Right renal cortex interstitium (tissue), 3 donors: ENCODE measurements at regions not wholly inside any gene's neighbourhood (a gene's known extent, or its start where the extent isn't known, plus 50 kb on each side); places are given as distances from the start of the nearest gene placed in this dataset.
"Not testable (repeated sequence)": the region's sequence is repeated elsewhere in the genome, so short reads cannot be mapped to it uniquely, and the experiment has no call there.

Experiments
- DNase-seq, 3 donors: peaks; one replicate each; pipeline ENCODE4 v3.0.0-alpha.2; 2013; ENCODE audit warnings: low read depth in 3 of 3, low spot score in 2 of 3

DNA sequence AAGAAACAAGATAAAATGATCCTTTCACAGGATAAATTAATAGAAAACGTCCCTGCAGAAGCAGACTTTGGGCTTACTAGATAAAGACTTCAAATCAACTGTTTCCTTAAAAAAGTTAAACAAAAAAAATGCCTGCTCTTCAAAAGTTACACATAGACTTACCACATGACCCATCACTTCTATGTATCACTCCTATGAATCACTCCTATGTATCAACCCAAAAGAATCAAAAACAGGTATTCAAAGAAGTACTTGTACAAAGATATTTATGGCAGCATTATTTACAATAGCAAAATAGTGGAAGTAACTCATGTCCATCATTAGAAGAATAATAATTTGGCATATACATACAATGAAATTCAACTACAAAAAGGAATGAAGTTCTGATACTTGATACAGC is 56.3 kb upstream of the PRDM9 start:
- no peak for DNase-seq

DNA sequence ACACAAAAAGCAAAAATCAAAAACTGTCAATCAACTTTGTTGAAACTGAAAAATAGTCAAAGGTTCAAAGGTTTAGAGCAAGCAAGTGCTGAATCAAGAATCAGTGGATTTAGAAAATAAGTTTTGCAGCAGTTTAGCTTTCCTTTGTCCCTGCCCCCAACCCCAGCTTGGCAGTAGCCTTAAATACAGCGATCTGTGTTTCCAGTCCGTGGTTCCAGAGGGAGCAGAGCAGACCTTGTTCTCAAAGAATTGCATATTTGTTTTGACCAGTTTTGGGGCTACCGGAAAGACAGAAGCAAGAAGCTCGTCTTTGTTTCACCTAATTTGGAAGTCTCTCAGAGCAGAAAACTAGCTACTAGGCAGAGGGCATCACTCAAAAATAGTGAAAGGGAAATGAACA is 57.2 kb upstream of the PRDM9 start:
- DNase-seq = no peak

DNA sequence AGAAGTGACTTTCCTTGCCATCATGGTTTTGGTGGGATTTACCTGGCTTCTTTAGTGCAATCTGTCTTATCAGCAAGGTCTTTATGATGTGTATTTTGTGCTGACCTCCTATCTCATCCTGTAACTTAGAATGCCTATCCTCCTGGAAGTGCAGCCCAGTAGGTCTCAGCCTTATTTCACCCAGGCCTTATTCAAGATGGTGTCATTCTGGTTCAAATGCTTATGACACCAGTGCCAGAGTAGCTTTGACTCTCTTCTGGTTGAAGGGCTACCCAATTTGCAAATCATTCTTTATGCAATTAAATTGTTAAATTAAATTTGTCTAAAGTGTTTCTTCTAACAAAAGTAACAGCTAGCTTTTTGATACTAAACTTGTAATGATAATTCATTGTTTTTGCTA is 58.8 kb upstream of the PRDM9 start:
- no peak for DNase-seq

DNA sequence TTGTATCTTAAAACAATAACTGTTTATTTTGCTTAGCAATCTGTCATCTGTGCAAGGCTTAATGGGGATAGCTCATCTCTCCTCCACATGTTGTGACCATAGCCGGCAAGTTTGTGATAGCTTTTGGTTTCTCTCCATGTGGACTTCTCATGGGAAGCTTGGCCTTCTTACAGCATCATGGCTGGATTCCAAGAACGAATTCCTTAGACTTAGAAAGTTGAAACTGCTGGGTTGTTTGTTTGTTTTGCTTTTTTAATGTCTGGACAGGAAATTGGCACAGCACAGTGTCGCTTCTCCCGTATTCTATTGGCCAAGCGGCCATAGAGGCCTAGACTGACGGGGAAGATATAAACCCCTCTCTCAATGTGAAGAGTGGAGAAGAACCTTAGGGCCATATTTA is 61.0 kb upstream of the PRDM9 start:
- DNase-seq = peak; percentile 10 to 18 (median 12)

DNA sequence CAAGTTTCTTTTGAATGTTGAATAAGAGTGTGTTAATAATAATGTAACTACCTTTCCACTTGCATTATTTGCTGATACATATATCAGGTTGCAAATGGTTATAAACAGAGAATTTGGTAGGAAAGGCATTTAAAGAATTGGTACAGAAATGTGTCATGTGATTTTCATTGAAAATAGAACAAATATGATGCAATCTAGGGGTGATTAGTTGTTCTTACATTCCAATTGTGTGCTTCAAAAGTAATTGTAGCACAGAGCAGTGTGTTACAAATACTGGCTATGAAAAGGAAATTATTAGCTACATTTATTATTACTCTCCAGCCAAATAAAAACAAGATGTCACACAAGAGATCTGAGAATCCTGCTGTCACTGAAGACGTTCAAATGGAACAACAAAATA is 61.8 kb upstream of the PRDM9 start:
- no peak for DNase-seq

DNA sequence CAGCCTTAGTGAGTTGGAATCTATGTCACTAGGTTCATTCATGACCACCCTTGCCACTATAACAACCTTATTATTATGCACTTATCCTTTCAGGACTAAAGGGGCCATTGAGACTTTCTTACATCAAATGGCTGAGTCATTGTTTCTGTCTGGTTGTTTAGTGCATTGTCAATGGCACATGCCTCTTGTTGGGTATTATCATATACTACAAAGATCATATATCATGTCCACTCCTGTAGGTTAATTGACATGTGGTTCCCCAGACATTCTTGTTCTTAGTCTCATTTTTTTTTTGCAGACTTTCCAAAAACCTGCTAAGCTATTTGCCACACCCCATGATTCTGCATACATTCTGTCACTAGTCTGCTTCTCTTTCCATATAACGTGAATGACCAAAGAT is 66.7 kb upstream of the PRDM9 start:
- no peak for DNase-seq

DNA sequence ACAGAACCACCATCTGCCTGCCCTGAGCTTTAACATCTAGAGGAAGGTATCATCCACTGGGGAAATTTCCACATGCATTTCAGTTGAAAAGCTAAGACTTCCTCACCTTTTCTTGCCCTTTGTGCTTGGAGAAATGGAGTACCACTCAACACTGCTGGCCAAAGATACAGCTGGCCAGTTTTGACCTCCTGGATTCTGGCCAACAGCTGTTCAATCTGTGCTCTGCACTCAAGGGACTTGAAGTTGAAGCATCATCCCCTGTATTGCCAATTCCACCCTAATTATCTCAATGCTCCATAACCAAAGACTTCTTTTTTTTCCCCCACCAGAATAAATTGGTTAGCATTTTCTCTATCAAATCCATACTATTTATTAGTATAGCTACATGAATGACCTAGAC is 70.4 kb upstream of the PRDM9 start:
- no peak for DNase-seq

DNA sequence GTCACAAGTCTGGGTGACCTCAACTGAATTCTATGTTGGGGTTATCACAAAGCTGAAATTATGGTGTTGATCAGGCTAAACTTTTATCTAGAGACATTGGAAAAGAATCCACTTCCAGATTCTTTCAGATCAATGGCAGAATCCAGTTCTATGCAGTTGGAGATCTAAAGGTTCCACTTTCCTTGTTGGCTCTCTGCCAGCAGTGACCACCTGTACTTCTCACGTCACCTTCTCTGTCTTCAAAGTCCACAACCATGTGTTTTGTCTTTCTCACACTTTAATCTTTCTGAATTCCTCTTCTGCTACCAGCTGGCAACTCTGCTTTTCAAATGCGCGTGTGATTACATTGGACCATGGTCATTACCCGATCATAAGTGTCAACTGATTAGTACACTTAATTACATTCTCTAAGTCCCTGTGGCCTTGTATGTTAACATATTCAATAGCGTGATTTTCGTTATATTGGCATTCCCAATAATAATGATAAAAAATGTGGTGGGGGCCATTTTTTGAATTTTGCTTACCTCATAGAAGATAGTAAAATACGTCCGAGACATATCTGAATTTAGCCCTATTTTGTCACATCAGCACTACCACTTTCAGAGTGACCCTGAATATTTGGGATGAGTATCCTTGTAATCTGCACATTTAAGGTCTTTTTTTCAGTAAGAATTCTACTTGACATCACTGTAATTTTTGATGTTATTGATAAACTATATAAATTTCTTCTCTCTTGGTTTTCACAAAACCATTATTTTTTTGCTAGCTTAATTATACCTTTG is 73.7 kb upstream of the PRDM9 start:
- DNase-seq = no peak

DNA sequence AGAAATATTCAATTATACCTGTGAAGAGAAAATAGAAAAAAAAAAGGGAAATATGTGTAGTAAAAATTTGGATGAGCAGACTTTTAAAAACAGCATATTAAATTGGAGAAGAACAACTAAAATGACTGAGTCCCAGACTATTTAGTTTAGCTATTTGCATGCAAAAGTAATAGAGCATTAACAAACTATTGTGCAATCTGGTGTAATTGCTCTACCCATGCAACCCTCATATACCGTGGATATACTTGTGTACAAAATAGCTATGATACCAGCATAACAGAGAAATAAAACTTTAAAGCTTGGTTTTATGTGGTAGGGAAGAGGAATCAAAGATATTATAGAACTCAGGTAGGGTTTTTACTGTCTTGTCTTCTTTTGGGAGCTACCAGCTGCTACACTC is 78.7 kb upstream of the PRDM9 start:
- DNase-seq = no peak

DNA sequence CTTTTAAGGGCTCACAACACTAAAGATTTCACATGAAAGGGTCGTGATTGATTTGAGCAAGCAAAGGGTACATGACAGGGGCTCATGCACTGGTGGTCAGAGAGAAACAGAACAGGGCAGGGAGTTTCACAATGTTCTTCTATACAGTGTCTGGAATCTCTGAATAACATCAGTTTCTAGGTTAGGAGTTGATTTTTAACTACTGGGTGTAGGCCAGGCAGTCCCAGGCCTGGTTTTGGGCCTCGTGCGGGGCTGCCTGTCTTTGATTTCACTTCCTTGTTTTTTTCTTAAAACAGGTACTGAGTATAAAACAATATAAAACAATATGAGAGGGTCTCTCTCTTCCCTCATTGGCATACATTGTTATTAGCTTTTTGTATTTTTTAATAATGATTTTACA is 87.2 kb upstream of the PRDM9 start:
- DNase-seq = not testable (repeated sequence)

DNA sequence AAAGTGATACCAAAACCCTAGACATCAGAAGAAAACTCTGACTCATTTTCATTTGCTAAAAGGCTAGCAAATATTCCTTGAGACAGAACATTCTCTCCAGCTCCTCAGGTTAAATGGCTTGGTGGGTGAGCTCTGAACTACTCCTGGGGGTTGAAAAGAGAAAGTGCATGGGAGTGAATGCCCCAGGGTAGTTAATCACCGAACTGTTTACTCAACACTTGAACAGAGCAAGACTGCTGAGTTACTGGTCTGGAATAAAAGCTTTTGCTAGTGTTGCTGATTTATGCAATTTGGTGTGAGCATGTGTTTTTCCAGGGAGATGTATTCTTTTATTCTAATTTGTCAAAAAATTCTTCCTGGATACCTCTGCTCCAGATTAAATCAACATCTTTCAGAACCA is 88.3 kb upstream of the PRDM9 start:
- DNase-seq = peak in 2 of 3 donors; percentile 17 to 26

DNA sequence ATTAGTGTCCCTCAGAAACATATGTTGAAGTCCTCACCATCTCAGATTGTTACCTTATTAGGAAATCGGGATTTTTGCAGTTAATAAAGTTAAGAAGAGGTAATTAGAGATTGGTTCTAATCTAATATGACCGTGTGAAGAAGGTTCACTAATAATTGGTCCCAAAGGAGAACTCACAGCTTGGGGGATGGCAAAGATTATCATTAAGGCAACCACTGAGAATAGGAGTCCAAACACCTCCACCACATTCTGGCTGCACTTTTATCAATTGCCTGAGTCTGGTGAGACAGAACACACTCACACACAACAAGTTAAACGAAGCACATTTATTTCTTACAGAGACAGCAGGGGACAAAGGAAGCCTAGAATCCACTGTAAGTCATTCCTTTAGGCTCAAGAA is 94.9 kb upstream of the PRDM9 start:
- DNase-seq = no peak

DNA sequence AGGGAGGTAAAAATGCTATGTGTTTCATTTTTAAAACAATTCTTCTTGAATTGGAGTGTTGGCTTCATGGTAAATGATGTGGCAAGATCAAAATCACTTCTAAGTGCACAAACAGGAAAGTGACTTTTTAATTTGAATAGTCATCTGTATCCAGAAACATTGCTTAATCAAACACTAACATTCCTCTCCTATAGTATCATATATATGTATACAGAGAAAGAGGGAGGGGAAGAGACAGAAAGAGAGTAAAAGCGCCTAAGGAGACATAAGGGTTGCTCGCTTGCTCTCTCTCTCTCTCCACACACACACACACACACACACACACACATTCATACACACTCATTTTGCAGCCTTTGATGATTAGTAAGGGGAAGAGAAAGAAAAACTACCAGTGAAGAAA is 95.4 kb upstream of the PRDM9 start:
- no peak for DNase-seq

DNA sequence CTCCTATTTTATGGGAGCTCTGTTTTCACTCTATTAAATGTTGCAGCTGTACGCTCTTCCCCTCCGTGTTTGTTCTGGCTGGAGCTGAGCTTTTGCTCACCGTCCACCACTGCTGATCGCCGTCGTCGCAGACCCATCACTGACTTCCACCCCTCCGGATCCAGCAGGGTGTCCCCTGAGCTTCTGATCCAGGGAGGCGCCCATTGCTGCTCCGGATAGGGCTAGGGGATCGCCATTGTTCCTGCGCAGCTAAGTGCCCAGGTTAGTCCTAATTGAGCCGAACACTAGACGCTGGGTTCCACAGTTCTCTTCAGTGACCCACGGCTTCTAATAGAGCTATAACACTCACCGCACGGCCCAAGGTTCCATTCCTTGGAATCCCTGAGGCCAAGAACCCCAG is 96.2 kb upstream of the PRDM9 start:
- no peak for DNase-seq

DNA sequence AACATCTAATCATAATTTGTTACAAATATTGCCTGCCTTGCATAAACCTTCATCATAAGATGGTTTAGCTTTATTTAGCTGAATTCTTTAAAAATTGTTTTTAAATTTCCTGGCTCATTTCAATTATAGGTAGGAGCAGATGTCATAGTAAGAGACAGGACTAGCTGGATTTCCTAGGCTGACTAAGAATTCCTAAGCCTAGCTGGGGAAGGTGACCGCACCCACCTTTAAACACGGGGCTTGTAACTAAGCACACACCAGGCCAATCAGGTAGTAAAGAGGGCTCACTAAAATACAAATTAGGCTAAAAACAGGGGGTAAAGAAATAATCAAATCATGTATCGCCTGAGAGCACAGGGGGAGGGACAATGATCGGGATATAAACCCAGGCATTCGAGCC is 96.6 kb upstream of the PRDM9 start:
- not testable (repeated sequence) for DNase-seq

DNA sequence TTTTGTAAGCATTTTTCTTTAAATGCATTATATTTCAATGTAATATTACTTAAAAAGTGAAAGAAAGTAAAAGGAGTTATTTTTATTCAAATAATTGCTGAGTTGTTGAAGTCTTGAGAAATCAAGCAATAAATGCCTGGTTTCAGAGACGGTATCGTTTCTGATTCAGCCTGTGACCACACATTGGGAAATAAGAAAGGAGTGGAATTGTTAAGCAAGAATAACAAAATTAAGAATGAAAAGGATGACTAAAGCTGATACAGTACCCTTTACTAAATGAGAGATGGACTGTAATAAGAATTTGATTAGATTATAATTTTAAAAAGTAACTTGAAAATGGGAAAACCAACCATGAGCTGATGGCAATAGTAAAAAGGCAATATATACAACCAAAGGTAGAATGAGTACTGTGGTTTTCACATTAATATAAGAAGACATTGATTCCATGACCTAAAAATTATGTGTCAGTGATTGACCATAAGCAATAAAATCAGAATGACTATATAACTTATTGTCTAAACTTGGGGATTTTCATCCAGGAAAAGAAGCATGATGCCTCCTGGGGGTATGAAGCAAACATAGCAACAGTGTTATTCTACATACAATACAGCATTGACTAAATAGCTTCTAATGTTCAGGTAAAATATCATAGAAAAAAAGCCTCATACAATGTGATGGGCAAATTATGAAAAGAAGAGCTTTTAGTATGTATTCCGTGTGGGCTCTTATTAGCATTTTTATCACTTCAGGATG is 101.9 kb upstream of the PRDM9 start:
- no peak for DNase-seq

DNA sequence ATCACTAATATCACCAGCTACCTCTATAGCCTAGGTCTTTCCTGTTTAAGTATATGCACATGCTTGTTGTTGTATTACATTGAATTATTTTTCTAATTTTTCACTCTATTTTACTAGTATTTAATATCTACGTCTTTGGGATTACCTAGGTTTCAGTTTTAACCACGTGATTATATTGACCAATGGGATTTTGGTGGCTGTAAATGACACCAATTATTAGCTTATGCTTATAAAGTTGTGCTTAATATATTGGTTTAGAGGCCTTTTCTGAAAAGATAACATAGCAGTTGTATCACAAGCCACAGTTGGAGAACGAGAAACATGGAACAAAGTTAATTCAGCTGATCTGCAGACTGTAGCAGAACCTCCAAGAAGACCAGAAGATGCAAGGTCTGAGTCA is 104.8 kb upstream of the PRDM9 start:
- DNase-seq = no peak

DNA sequence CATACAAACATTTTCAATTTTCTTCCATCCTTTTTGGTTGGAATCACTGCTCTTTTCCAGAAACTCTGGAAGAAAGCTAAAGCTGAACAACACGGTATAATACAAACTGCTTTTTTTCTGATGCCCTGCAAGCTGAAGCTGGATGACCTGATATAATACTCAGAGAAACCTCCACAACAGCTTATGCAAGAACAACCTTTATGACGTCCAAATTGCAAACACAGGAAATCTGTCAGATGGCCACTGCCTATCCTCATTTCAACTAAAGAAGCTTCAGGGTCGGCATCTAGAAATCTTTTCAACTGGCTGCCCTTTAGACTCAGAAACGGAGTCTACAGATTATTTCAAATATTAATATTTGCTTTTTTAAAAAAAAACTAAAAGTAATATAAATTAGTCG is 106.5 kb upstream of the PRDM9 start:
- no peak for DNase-seq

DNA sequence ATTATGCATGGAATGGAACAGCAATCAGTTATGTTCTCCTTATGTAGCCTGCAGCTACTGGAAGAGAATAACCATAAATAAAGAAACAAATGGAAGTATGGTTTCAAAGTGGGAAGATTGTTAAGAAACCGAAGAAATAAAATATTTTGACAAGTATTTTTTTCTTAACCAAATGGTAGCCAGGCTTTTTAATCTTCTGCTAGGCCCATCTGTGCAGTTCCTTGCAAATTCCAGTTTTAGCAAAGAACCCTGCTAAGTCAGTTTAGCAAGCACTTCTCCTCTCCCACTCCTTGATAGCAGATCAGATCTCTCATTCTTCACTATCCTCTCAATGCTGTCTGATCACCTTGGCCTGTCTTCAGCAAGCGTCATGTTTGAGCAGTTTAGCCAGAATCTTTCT is 111.1 kb upstream of the PRDM9 start:
- no peak for DNase-seq

DNA sequence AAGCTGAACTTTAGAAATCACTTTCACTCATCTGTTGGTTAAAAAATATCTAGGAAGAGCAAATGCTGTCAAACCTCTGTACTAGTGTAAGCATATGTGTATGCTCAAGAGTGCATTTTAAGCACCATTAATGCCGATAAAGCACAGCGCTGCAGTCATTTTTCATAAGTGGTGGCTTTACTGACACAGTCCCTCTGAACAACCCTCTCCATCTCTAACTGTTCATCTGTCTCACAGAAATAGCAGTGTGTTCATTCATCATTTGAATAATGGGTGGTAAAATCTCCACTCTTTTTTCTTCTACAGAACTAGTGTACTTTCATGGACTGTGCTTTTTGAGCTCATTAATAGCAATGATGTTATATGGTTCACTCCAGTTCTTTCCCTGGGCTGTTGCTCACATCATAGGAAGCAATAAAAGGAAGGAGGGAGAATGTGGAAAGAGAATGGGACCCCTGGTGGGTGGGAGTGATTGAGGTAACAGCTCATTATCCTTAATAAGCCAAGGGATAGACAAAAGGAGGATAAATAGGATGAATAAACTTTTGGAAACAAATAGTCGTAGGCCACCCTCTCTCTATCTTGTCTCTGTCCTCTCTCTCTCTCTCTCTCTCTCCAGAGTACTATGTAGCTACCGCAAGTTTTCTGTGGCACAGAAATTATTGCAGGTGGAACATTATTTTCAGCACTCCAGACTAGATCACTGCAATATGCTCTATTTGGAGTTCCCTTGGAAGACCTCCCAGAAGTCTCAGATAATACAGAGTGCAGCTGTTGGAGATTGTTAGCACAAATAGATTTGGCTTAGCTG is 117.9 kb upstream of the PRDM9 start:
- peak in 2 of 3 donors; percentile 8 to 9 for DNase-seq

DNA sequence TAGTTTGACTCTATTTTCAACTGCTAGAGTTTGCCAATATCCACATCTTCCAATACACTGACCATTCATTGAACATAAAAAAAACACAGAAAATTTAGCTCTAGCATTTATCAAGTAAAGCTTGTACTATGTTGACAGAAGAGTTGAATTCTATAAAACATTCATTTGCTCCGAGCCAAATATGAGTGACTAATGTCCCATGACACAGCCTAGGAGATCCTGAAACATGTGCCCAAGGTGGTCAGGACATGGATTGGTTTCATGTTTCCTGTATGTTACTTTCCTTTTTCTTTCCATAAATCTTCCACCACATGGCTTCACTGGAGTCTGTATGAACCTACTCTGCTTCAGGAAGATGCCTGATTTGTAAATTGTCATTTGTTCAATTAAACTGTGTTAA is 122.4 kb upstream of the PRDM9 start:
- DNase-seq = no peak

DNA sequence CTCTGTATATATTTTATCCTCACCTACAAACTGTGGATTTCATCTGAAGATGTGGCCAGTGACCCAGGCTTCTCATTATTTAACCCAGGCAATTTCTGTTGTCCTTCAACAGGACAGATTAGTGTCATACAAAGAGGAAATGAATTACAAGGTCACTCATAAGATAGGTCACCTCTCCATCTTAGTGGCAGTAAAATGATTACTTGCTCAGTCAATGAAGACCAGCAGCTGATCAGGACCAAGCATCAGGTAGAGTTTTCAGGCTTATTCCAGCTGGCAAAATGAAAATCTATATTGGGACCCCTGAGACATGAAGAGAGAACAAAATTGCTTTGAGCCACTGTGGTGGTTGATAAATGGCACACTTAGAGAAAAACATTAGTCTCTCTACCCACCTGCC is 135.2 kb upstream of the PRDM9 start:
- DNase-seq = no peak
